Esophagus mucosa (tissue), 1 donor: ENCODE measurements at regions not wholly inside any gene's neighbourhood (a gene's known extent, or its start where the extent isn't known, plus 50 kb on each side); places are given as distances from the start of the nearest gene placed in this dataset.
A peak's percentile ranks its signal among the peaks of the same experiment; 100 is the strongest.
"Not testable (repeated sequence)": the region's sequence is repeated elsewhere in the genome, so short reads cannot be mapped to it uniquely, and the experiment has no call there.

Experiments
- ATAC-seq: fragments of 200-7000 bp; cut with Tn5 transposase; one replicate; pipeline ENCODE4 v1.9.1; 2020
- donor health status: DM: yes; HTN: yes; CAD: no.

GRCh38 chrX:95612350-95612749, 1072.3 kb upstream of the DIAPH2 start:
- ATAC-seq: no peak

GRCh38 chrX:95622200-95622599, 1062.4 kb upstream of the DIAPH2 start:
- ATAC-seq: no peak

GRCh38 chrX:95626748-95627147, 1057.9 kb upstream of the DIAPH2 start:
- no peak for ATAC-seq

- no peak for ATAC-seq
These were observed 1055.8 kb upstream of the DIAPH2 start for GRCh38 chrX:95628796-95629195.

- ATAC-seq: no peak
These were observed 1054.9 kb upstream of the DIAPH2 start for GRCh38 chrX:95629737-95630136.

GRCh38 chrX:95640226-95640625, 1044.4 kb upstream of the DIAPH2 start:
- no peak for ATAC-seq

- ATAC-seq: no peak
These were observed 1038.9 kb upstream of the DIAPH2 start for GRCh38 chrX:95645738-95646137.

GRCh38 chrX:95662200-95662599, 1022.4 kb upstream of the DIAPH2 start:
- no peak for ATAC-seq

GRCh38 chrX:95666056-95666455, 1018.6 kb upstream of the DIAPH2 start:
- ATAC-seq: no peak

GRCh38 chrX:95675011-95675410, 1009.6 kb upstream of the DIAPH2 start:
- ATAC-seq: no peak

GRCh38 chrX:95675794-95676193, 1008.8 kb upstream of the DIAPH2 start:
- ATAC-seq: peak; percentile 85

GRCh38 chrX:95678679-95679078, 1006.0 kb upstream of the DIAPH2 start:
- ATAC-seq: peak; percentile 74

- no peak for ATAC-seq
These were observed 991.3 kb upstream of the DIAPH2 start for GRCh38 chrX:95693365-95693764.

GRCh38 chrX:95703696-95704095, 980.9 kb upstream of the DIAPH2 start:
- no peak for ATAC-seq

GRCh38 chrX:95716841-95717240, 967.8 kb upstream of the DIAPH2 start:
- no peak for ATAC-seq

- no peak for ATAC-seq
These were observed 965.9 kb upstream of the DIAPH2 start for GRCh38 chrX:95718746-95719145.

GRCh38 chrX:95721011-95721410, 963.6 kb upstream of the DIAPH2 start:
- no peak for ATAC-seq

- ATAC-seq: no peak
These were observed 956.2 kb upstream of the DIAPH2 start for GRCh38 chrX:95728446-95728845.

GRCh38 chrX:95729401-95729800, 955.2 kb upstream of the DIAPH2 start:
- no peak for ATAC-seq

GRCh38 chrX:95733426-95733825, 951.2 kb upstream of the DIAPH2 start:
- no peak for ATAC-seq

GRCh38 chrX:95754411-95754810, 930.2 kb upstream of the DIAPH2 start:
- ATAC-seq: no peak

- ATAC-seq: no peak
These were observed 924.3 kb upstream of the DIAPH2 start for GRCh38 chrX:95760356-95760755.

- ATAC-seq: no peak
These were observed 921.9 kb upstream of the DIAPH2 start for GRCh38 chrX:95762716-95763115.

GRCh38 chrX:95764972-95765451, 919.6 kb upstream of the DIAPH2 start:
- ATAC-seq: peak; percentile 42

- ATAC-seq: not testable (repeated sequence)
These were observed 913.4 kb upstream of the DIAPH2 start for GRCh38 chrX:95771198-95771597.

GRCh38 chrX:95791876-95792275, 892.8 kb upstream of the DIAPH2 start:
- no peak for ATAC-seq
